PFSK-1 (cell line): ENCODE measurements at regions not wholly inside any gene's neighbourhood (a gene's known extent, or its start where the extent isn't known, plus 50 kb on each side); places are given as distances from the start of the nearest gene placed in this dataset.

Experiments
- POLR2AphosphoS5 ChIP-seq: IDR thresholded peaks from 2 replicates; pipeline ENCODE4 v1.6.1; 2012; ENCODE audit warnings: low read depth, mild to moderate bottlenecking, control low read depth, low read length, moderate library complexity
- TF ChIP-seq, protein P1 (sequence below), 2 experiments: IDR thresholded peaks; 2 replicates each; pipeline versions ENCODE4 v1.6.1 to v1.8.0; 2011 to 2012; ENCODE audit warnings: low read depth in 2 of 2, low read length in 2 of 2, control low read depth in 1 of 2, inconsistent platforms in 1 of 2, mild to moderate bottlenecking in 1 of 2, moderate library complexity in 1 of 2; ENCODE audit not compliant: insufficient read depth in 1 of 2

DNA sequence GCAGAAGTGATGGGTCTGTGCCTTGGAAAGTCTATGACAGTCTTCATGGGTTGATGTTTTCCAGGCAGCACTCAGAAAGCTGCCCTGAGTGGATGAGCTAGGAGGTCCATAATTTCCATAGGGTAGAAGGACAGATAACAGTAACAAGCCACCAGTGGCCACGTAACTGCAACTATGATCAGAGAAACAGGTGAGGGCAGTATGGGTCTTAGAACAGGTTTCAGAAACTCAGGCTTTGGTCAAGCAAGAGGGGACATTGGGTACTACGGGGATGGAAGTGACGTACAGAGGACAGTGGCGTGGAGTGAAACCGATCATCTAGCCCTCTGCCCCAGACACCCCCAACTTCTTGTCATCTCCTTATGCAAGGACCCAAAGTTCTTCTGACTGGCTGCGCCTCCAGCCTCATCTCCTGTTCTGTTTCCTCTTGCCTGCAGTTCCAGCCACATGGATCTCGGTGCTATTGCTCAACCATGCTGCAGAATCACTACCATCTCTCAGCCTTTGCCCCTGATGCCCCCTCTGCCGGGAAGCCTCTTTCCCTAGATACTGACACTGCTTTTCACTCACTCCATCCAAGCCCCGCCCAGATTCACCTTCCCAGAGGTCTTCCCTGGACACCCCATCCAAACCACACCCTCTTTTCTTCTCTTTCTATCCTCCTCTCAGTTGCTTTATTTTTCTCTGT is 123.4 kb downstream of the MFAP3L start:
- no peak for TF ChIP-seq POLR2AphosphoS5
- TF ChIP-seq, protein P1, sequence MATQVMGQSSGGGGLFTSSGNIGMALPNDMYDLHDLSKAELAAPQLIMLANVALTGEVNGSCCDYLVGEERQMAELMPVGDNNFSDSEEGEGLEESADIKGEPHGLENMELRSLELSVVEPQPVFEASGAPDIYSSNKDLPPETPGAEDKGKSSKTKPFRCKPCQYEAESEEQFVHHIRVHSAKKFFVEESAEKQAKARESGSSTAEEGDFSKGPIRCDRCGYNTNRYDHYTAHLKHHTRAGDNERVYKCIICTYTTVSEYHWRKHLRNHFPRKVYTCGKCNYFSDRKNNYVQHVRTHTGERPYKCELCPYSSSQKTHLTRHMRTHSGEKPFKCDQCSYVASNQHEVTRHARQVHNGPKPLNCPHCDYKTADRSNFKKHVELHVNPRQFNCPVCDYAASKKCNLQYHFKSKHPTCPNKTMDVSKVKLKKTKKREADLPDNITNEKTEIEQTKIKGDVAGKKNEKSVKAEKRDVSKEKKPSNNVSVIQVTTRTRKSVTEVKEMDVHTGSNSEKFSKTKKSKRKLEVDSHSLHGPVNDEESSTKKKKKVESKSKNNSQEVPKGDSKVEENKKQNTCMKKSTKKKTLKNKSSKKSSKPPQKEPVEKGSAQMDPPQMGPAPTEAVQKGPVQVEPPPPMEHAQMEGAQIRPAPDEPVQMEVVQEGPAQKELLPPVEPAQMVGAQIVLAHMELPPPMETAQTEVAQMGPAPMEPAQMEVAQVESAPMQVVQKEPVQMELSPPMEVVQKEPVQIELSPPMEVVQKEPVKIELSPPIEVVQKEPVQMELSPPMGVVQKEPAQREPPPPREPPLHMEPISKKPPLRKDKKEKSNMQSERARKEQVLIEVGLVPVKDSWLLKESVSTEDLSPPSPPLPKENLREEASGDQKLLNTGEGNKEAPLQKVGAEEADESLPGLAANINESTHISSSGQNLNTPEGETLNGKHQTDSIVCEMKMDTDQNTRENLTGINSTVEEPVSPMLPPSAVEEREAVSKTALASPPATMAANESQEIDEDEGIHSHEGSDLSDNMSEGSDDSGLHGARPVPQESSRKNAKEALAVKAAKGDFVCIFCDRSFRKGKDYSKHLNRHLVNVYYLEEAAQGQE (IDR thresholded peaks at IDR 0.05; ENCODE audit: insufficient read depth in 1 of 2, low read depth in 2 of 2, low read length in 2 of 2): no peak
